CD14-positive monocyte (primary cell): ENCODE measurements at regions not wholly inside any gene's neighbourhood (a gene's known extent, or its start where the extent isn't known, plus 50 kb on each side); places are given as distances from the start of the nearest gene placed in this dataset.

Experiments used
- DNase-seq, 3 donors: peaks; one replicate each; pipeline ENCODE4 v3.0.0-alpha.2; 2011 to 2022
- H2AFZ ChIP-seq: 2 replicates; pipeline ENCODE4 v1.6.0; 2012; ENCODE audit warnings: mild to moderate bottlenecking, low read depth, low read length, inconsistent platforms; ENCODE audit not compliant: insufficient read depth, poor library complexity, severe bottlenecking
- H3K27ac ChIP-seq, 2 donors: 1 replicate in 1 of 2; 2 replicates in 1 of 2; pipeline ENCODE4 v1.5.1; 2012 to 2013; ENCODE audit warnings: low read length in 2 of 2, control low read depth in 1 of 2, inconsistent platforms in 1 of 2, low read depth in 1 of 2, mild to moderate bottlenecking in 1 of 2
- H3K27me3 ChIP-seq, 2 donors: one replicate each; pipeline versions ENCODE4 v1.6.0 to v1.6.1; 2011 to 2013; ENCODE audit warnings: low read length in 2 of 2; ENCODE audit not compliant: control insufficient read depth in 2 of 2, insufficient read depth in 2 of 2
- H3K36me3 ChIP-seq, 2 donors: replicated peaks in 1 of 2; 1 replicate in 1 of 2; 2 replicates in 1 of 2; pipeline versions ENCODE4 v1.5.1 to v1.6.1; 2012 to 2013; ENCODE audit warnings: low read length in 2 of 2, control low read depth in 1 of 2, inconsistent platforms in 1 of 2, mild to moderate bottlenecking in 1 of 2; ENCODE audit not compliant: insufficient read depth in 2 of 2, control insufficient read depth in 1 of 2
- H3K4me1 ChIP-seq, 2 donors: 1 replicate in 1 of 2; 2 replicates in 1 of 2; pipeline versions ENCODE4 v1.5.1 to v1.6.1; 2012 to 2013; ENCODE audit warnings: low read length in 2 of 2, control low read depth in 1 of 2, inconsistent platforms in 1 of 2, mild to moderate bottlenecking in 1 of 2, moderate library complexity in 1 of 2; ENCODE audit not compliant: insufficient read depth in 2 of 2, control insufficient read depth in 1 of 2
- H3K4me2 ChIP-seq: replicated peaks from 2 replicates; pipeline ENCODE3; 2012; ENCODE audit warnings: low read length, moderate library complexity, mild to moderate bottlenecking; ENCODE audit not compliant: poor library complexity, severe bottlenecking; ENCODE audit errors: extremely low read depth
- H3K4me3 ChIP-seq, 3 experiments: fragments of 200-600 bp in 1 of 3; sonication (generic) in 1 of 3; replicated peaks in 1 of 3; 1 replicate in 2 of 3; 2 replicates in 1 of 3; pipeline ENCODE4 v1.5.1; 2011 to 2013; ENCODE audit warnings: low read length in 3 of 3, mild to moderate bottlenecking in 3 of 3, control low read depth in 2 of 3, low read depth in 2 of 3, inconsistent platforms in 1 of 3, moderate library complexity in 1 of 3
- H3K79me2 ChIP-seq: 2 replicates; pipeline ENCODE4 v1.6.0; 2012; ENCODE audit warnings: mild to moderate bottlenecking, control low read depth, inconsistent platforms, low read length, moderate library complexity; ENCODE audit not compliant: insufficient read depth
- H3K9ac ChIP-seq: 2 replicates; pipeline ENCODE4 v1.6.0; 2017; ENCODE audit warnings: low read length, mild to moderate bottlenecking; ENCODE audit not compliant: insufficient read depth, poor library complexity, severe bottlenecking
- H3K9me3 ChIP-seq, 2 donors: replicated peaks in 1 of 2; 1 replicate in 1 of 2; 2 replicates in 1 of 2; pipeline versions ENCODE4 v1.5.1 to v1.6.1; 2012 to 2013; ENCODE audit warnings: low read length in 2 of 2, control low read depth in 1 of 2; ENCODE audit not compliant: control insufficient read depth in 1 of 2, insufficient read depth in 1 of 2
- H4K20me1 ChIP-seq: 2 replicates; pipeline ENCODE4 v1.6.0; 2012; ENCODE audit warnings: mild to moderate bottlenecking, low read length, control low read depth, moderate library complexity; ENCODE audit not compliant: insufficient read depth
- H3K27ac Mint-ChIP-seq, 7 donors: one replicate each; pipeline ENCODE4 v1.8.0; 2020; ENCODE audit warnings: mild to moderate bottlenecking in 7 of 7, mixed read lengths in 7 of 7, moderate library complexity in 6 of 7, inconsistent platforms in 2 of 7
- H3K27me3 Mint-ChIP-seq, 3 donors: one replicate each; pipeline ENCODE4 v1.8.0; 2021 to 2022; ENCODE audit warnings: low read depth in 3 of 3, mild to moderate bottlenecking in 3 of 3, mixed read lengths in 3 of 3, moderate library complexity in 3 of 3, inconsistent platforms in 1 of 3
- H3K36me3 Mint-ChIP-seq, 2 donors: one replicate each; pipeline ENCODE4 v1.8.0; 2020; ENCODE audit warnings: mixed read lengths in 2 of 2, inconsistent platforms in 1 of 2, mild to moderate bottlenecking in 1 of 2
- H3K4me1 Mint-ChIP-seq: one replicate; pipeline ENCODE4 v1.8.0; 2020; ENCODE audit warnings: mild to moderate bottlenecking, mixed read lengths
- H3K4me3 Mint-ChIP-seq, 2 donors: one replicate each; pipeline ENCODE4 v1.8.0; 2020; ENCODE audit warnings: mild to moderate bottlenecking in 2 of 2, mixed read lengths in 2 of 2, moderate library complexity in 1 of 2
- H3K9me3 Mint-ChIP-seq, 7 donors: one replicate each; pipeline ENCODE4 v1.8.0; 2020 to 2022; ENCODE audit warnings: mixed read lengths in 7 of 7, mild to moderate bottlenecking in 6 of 7, moderate library complexity in 6 of 7, inconsistent platforms in 2 of 7
- WGBS: methylation state at CpG from one replicate; pipeline ENCODE4 v1.1.5; 2013; ENCODE audit warnings: missing lambda C conversion rate; ENCODE audit not compliant: insufficient coverage; 5-methylcytosine and 5-hydroxymethylcytosine counted together
- intact Hi-C, 2 donors: fragments of 100-400 bp; cut with micrococcal nuclease; formaldehyde crosslinking; loops; one replicate each; pipeline versions ENCODE4 v1.15.0 to v1.15.1; 2023
- TF ChIP-seq, protein P1 (sequence below): fragments of 200-600 bp; IDR thresholded peaks from one replicate; pipeline ENCODE4 v1.8.0; 2022; ENCODE audit warnings: antibody characterized with exemption, mild to moderate bottlenecking

DNA sequence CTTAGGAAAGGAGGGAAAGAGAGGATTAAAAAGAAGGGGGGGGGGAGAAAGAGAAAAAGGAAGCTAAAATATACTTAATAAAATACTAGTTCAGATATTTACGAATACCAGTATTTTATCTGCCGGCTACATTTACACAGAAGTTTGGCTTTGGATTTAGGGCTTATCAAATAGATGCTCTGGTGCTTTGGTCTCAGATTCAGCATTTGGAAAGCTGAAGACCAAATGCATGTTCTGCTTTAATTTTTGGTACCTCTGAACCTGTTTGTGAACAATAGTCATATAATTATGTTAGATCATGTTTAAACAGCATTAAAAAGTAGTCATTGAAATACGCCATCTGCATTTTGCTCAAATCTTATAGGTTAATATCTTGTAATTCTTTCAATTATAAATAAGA, 786.0 kb upstream of the CITED2 start:
- DNase-seq, result no peak
- Histone ChIP-seq H3K27me3 (no peaks in the 10 kb centered on the region), H3K36me3 (no peaks in the 10 kb centered on the region), H3K9me3 (no peaks in the 10 kb centered on the region), H3K79me2 (no peaks in the 10 kb centered on the region), H3K9ac (no peak overlapping the region), H2AFZ (no peak overlapping the region), H3K27ac (no peak overlapping the region), H3K4me2 (no peak overlapping the region), H4K20me1 (no peaks in the 10 kb centered on the region), H3K4me1 (no peaks in the 10 kb centered on the region), H3K4me3 (no peak overlapping the region)
- Mint-ChIP-seq H3K27ac (no peak overlapping the region), H3K4me3 (no peak overlapping the region), H3K36me3 (no peaks in the 10 kb centered on the region), H3K4me1 (no peaks in the 10 kb centered on the region), H3K27me3 (peaks cover 0 to 4% (median 0%) of the 10 kb centered on the region in 3 donors), H3K9me3 (peaks cover 0 to 14% (median 6%) of the 10 kb centered on the region in 7 donors)
- TF ChIP-seq, protein P1, sequence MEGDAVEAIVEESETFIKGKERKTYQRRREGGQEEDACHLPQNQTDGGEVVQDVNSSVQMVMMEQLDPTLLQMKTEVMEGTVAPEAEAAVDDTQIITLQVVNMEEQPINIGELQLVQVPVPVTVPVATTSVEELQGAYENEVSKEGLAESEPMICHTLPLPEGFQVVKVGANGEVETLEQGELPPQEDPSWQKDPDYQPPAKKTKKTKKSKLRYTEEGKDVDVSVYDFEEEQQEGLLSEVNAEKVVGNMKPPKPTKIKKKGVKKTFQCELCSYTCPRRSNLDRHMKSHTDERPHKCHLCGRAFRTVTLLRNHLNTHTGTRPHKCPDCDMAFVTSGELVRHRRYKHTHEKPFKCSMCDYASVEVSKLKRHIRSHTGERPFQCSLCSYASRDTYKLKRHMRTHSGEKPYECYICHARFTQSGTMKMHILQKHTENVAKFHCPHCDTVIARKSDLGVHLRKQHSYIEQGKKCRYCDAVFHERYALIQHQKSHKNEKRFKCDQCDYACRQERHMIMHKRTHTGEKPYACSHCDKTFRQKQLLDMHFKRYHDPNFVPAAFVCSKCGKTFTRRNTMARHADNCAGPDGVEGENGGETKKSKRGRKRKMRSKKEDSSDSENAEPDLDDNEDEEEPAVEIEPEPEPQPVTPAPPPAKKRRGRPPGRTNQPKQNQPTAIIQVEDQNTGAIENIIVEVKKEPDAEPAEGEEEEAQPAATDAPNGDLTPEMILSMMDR, result no peak
- intact Hi-C loops, result no loop called here
- WGBS, result no CpG with 5 or more reads among the region's 3 CpGs

DNA sequence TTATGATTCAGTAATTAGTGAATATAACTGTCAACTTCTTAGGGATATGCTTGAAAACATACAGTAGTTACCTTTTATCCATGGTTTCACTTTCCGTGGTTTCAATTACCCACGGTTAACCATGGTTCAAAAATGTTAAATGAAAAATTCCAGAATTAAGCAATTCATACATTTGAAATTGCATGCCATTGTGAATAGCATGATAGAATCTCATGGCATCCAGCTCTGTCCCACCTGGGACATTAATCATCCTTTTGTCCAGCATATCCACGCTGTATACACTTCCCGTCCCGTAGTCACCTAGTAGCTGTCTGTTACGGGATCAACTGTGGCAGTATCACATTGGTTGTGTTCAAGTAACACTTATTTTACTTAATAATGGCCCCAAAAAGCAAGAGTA, 781.7 kb upstream of the CITED2 start:
- Histone ChIP-seq H3K4me3 (no peak overlapping the region), H3K36me3 (no peaks in the 10 kb centered on the region), H3K4me1 (no peaks in the 10 kb centered on the region), H3K79me2 (no peaks in the 10 kb centered on the region), H4K20me1 (no peaks in the 10 kb centered on the region), H3K4me2 (no peak overlapping the region), H3K27me3 (no peaks in the 10 kb centered on the region), H2AFZ (no peak overlapping the region), H3K27ac (no peak overlapping the region), H3K9ac (no peak overlapping the region), H3K9me3 (no peaks in the 10 kb centered on the region)
- DNase-seq, result no peak
- TF ChIP-seq, protein P1, result no peak
- 95% methylated on average over 4 of the region's 6 CpGs for WGBS
- Mint-ChIP-seq H3K27ac (peak overlapping the region in 1 of 7 donors; percentile 31), H3K4me1 (no peaks in the 10 kb centered on the region), H3K4me3 (no peak overlapping the region), H3K36me3 (no peaks in the 10 kb centered on the region), H3K9me3 (peaks cover 0 to 15% (median 5%) of the 10 kb centered on the region in 7 donors), H3K27me3 (peaks cover 0 to 4% (median 0%) of the 10 kb centered on the region in 3 donors)
- intact Hi-C loops, result no loop called here
